ENCODE measurements at regions not wholly inside any gene's neighbourhood (a gene's known extent, or its start where the extent isn't known, plus 50 kb on each side); places are given as distances from the start of the nearest gene placed in this dataset.
"Not testable (repeated sequence)": the region's sequence is repeated elsewhere in the genome, so short reads cannot be mapped to it uniquely, and the experiment has no call there.

DNA sequence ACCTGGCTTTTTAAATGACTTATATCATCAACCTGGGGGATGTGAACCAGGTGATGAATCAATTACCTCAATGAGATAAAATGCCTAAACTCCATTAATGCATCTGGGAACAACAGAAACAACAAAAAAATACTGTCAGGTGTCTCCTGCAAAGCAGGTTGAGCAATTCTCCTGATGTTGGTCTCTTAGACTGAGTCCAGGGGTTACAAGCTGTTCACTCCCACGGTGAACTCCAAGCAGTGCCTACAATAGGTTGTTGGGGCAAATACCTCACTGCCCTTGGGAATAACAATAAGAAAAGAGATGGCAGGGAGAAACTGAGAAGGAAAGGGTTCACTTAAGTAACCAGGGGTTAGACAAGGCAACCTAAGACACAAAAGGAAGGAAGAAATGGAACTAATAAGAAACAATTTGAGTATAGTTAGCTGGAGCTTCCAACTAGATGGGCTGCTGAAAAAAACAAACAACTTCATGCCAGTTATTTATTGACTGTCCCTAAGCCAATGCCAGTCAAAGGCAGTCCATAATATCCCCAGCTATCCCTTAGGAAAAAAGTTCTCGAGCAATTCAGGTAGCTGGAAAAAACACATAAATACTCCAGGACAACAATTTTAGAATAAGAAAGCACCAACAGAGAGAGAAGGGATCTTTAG is 97.6 kb upstream of the MAGI3 start:
- no peak for DNase-seq (ENCODE audit: low read depth in 4 of 4, low spot score in 3 of 4)

DNA sequence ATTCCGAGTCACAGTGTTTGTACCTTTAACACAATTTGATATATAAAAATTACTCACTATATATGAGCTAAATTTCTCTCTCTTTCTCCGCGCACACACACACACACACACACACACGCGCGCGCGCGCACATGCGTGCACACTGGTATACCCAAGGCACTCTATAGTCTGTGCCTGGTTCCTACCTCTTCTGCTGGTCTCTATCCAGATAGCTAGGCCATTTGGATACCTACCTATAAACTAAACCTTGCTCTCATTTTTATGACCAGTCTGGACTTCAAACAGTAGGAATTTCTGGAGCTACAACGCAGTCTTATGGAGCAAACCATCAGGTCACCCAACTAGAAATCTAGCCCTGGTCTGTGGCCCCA is 97.1 kb upstream of the MAGI3 start:
- no peak for DNase-seq (ENCODE audit: low read depth in 4 of 4, low spot score in 3 of 4)

DNA sequence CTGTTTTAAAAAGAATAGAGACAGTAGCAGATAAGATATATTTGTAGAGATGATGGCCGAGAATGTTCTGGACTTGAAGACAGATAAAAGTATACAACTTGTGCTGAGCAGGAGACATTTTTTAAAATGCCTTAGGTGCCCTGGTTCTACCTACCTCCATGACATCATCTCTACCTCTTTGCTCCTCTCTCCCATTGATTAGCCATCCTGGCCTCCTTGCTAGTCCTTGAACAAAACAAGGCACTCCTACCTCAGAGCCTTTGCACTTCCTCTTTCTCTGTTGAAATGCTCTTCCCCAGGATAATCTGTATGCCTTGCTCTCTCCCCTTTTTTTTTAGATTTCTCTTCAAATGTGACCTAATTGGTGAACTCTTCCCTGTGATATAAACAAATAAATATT is 92.6 kb upstream of the MAGI3 start:
- no peak for DNase-seq (ENCODE audit: low read depth in 4 of 4, low spot score in 3 of 4)

DNA sequence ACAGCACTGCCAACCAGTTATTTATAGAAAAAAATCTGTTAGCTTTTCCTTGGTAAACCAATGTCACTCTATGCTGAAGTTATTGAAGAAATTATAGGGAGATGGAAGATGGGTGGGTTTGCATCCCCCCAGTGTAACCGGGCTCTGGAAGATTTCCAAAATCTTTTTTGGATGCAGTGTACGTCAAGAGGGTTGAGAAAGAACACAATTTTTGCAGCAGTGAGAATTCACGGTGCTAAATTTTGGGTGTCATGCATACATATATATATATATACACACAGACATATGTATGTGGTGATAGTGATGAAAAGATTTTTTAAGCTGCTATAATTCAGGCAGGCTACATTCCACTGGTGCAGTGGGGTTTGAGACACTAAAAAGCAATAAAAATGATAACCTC is 91.4 kb upstream of the MAGI3 start:
- no peak for DNase-seq (ENCODE audit: low read depth in 4 of 4, low spot score in 3 of 4)

DNA sequence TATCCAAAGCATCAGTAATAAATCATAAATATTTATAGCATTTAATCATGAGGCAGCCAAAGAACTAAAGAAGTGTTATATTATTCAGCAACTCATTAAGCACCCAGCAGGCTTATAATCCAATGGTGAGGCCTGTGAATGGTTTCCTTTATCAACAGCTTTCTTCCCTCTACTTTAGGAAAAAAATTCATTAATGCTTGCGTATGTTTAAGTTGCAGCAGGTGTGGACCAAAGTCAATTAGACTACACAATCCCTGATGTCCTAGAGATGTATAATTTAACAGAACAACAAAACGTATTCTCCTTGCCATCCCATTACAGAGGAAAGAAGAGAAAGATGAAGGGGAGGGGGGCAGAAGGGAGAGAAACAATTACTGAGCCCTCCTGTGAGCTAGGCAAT is 87.7 kb upstream of the MAGI3 start:
- DNase-seq (ENCODE audit: low read depth in 4 of 4, low spot score in 3 of 4), result no peak

DNA sequence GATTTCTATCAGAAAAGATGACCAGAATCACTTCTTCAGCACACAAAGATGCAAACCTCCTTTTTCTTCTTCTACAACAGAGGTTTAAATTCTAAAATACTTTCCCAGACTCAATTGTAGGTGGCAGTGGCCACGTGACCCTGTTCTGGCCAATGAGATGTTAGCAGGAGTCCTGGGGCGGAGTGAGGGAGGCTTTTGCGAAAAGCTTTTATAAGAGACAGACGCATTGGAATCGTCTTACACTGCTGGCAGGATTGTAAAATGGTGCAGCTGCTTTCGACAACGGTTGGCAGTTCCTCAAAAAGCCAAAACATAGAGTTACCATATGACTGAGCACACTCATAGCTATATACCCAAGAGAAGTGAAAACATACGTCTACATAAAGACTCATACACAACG is 87.0 kb upstream of the MAGI3 start:
- DNase-seq (ENCODE audit: low read depth in 4 of 4, low spot score in 3 of 4), result no peak

DNA sequence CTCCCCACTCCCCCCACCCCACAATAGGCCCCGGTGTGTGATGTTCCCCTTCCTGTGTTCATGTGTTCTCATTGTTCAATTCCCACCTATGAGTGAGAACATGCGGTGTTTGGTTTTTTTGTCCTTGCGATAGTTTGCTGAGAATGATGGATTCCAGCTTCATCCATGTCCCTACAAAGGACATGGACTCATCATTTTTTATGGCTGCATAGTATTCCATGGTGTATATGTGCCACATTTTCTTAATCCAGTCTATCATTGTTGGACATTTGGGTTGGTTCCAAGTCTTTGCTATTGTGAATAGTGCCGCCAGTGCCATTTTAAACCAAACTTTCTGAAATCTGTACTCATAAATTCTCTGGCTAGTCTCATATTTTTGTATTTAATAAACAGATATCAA is 85.3 kb upstream of the MAGI3 start:
- not testable (repeated sequence) for DNase-seq (ENCODE audit: low read depth in 4 of 4, low spot score in 3 of 4)

DNA sequence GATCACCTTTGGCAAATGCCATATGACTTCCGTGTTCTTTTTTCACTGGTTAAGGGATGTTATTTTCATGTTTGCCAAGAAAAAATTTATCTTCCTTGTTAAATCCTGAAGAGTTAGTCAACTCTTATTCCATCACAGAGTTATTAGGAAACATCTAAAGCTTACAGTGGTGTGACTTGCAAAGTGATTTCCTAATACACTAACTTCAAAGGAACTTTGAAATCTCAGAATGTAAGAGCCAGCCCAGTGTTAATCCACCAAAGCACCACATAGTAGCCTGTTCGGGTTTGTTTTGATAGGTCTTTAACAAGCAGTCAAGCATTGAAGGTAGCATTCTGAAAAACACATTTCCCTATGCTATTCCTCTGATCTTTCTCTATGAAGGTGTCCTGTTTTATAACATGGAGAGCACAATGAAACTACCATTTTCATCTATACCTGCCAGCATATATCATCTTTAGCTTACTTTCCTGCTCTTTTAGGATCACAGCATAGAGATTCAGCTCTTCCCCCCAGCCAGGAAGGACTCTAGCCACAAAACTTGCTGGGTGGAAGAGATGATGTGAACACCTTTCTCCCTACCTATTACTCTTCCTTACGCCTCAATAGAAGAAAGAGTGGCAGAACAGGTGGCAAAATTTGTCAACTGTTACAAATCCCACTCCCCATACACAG is 82.4 kb upstream of the MAGI3 start:
- no peak for DNase-seq (ENCODE audit: low read depth in 4 of 4, low spot score in 3 of 4)

DNA sequence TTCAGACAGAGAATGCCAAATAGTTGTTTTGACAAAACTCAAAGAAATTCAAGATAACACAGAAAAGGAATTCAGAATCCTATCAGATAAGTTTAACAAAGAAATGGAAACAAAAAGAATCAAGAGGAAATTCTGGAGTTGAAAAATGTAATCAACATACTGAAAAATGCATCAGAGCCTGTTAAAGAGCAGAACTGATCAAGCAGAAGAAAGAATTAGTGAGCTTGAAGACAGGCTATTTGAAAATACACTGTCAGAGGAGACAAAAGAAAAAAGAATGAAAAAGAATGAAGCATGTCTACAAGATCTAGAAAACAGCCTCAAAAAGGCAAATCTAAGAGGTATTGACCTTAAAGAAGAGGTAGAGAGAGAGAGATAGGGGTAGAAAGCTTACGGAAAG is 77.7 kb upstream of the MAGI3 start:
- DNase-seq (ENCODE audit: low read depth in 4 of 4, low spot score in 3 of 4), result not testable (repeated sequence)

DNA sequence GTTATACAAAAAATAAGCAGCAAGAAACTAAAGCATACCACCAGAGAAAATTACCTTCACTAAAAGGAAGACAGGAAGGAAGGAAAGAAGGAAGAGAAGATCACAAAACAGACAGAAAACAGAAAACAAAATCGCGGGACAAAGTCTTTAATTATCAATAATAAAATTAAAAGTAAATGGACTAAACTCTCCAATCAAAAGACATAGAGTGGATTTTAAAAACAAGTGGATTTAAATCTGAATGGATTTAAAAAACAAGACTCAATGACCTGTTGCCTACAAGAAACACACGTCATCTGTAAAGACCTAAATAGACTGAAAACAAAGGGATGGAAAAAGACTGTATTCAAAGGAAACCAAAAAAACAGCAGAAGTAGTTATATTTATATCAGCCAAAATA is 75.7 kb upstream of the MAGI3 start:
- no peak for DNase-seq (ENCODE audit: low read depth in 4 of 4, low spot score in 3 of 4)

DNA sequence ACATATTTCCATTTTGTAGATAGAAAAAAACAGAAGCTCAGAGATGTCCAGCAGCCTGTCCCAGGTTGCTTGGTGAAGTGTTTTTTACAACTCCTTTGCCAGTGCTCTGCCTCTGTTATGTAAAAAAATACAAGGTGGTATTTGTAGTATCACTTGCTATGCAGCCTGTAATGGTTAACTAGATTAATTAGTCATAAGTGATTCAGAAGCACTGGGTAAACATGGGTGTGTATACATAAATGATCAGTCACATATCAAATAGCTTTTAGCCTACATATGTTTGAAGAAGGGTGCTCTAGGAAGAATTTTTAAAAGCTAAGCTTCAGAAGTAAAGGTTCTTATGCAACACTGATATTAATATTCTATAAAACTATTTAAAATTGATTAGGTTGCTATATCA is 70.0 kb upstream of the MAGI3 start:
- no peak for DNase-seq (ENCODE audit: low read depth in 4 of 4, low spot score in 3 of 4)

DNA sequence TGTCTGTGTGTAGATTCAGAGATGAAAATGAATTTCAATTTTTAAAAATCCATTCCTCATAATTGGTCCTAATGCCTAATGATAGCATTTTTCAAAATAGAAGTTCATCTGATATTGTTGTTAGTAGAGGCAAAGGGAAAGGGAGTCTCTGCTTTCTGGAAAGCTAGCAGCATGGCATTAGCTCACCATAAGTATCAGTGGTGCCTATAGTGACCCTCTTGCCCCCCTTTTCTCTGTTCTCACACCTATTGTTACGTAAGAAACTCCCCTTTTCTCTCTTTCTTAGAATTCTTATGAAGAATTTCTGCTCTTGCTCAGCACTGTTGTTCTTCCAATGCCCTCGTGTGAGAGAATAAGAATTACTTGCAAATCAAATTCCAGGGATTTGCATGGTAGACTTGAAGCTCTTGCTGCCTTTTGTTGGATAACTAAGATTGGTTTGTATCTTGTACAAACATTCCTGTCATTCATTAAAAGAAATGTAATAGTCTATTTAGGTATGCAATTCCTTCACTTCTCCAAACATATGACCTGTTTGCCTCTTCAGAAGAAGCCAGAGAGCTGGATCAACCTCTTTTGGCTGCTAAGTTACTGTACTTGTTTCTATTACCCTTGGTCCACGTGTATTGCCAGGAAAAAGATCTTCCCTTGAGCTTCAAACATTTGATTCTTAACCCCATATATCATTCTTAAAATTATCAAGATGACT is 69.2 kb upstream of the MAGI3 start:
- no peak for DNase-seq (ENCODE audit: low read depth in 4 of 4, low spot score in 3 of 4)

DNA sequence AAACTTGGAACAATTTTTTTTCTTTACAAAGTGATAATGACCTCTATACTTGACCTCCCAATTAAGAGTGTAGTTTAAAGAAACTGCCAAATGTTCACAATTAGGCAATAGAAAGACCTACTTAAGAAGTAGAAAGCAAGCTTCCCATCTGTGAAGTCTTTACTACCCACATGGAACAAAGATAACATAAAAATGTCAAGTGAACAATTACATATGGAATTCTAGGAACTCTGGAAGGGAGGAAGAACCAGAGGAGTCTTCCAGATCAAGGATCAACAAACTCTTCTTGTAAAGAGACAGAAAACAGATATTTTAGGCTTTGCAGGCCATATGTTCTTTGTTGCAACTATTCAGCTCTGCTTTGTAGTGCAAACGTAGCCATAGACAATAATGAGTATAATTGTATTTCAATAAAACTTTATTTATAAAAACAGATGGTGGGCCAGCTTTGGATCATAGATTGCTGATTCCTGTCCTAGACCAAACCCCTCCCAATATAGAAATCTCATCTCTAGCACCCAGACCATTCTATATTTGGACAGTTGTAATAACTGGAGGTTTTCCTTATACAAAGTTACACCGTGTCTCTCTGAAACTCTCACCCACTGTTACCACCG is 68.4 kb upstream of the MAGI3 start:
- no peak for DNase-seq (ENCODE audit: low read depth in 4 of 4, low spot score in 3 of 4)

DNA sequence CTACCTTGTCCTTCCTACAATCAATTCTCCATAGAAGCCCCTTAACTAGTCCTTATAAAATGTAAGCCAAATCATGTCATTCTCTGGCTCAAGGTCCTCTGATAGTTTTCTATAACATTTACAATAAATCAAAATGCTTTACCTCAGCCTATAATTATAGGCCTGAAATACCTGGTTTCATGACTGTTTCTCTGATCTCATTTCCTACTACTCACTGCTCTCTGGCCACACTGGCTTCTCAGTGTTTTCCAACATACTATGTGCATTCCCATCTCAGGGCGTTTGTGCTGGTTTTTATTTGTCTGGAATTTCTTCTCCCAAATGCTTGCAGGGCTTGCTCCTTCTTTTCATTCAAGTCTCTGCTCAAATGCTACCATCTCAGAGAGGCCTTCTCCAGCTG is 67.9 kb upstream of the MAGI3 start:
- DNase-seq (ENCODE audit: low read depth in 4 of 4, low spot score in 3 of 4), result no peak

DNA sequence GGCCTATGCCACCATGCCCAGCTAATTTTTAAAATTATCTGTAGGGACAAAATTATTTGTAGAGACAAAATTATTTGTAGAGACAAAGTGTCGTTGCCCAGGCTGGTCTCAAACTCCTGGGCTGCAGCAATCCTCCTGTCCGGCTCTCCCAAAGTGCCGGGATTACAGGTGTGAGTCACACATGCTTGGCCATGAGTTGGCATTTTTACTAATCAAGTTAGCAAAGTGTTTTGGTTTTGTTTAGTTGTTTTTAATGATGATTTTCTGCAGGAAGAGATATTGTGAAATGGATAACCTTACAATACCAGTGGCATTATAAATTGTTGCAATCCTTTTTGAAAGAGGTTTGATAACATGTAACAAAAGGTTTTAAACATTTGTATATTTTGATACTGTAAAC is 65.3 kb upstream of the MAGI3 start:
- DNase-seq (ENCODE audit: low read depth in 4 of 4, low spot score in 3 of 4), result no peak

DNA sequence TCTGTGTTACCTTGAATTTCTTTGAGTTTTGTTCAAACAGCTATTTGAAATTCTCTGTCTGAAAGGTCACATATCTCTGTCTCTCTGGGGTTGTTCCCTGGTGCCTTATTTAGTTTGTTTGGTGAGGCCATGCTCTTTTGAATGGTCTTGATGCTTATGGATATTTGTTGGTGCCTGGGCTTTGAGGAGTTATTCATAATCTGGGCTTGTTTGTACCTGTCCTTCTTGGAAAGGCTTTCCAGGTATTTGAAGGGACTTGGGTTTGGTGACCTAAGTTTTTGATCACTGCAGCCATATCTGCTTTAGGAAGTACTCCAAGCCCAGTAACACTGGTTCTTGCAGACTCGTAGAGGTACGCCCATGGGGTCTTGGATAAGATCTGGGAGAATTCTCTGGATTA is 63.3 kb upstream of the MAGI3 start:
- no peak for DNase-seq (ENCODE audit: low read depth in 4 of 4, low spot score in 3 of 4)

DNA sequence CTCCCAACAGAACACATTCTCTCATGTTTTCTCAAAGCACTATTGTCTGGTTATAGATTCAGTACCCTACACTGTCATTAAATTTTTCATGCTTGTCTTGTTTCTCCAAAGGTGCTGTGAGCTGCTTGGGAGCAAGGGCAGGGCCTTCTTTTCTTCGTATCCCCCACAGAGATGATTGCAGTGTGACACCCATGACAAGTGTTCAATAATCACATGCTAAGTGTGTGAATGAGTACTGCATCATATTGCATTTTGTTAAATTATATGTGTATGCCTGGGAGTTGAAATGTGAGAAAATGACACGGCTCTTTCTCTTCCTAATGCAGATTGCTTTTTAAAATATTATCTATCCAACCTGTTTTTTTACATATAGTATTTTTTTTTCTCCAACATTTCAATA is 57.3 kb upstream of the MAGI3 start:
- DNase-seq (ENCODE audit: low read depth in 4 of 4, low spot score in 3 of 4), result no peak

DNA sequence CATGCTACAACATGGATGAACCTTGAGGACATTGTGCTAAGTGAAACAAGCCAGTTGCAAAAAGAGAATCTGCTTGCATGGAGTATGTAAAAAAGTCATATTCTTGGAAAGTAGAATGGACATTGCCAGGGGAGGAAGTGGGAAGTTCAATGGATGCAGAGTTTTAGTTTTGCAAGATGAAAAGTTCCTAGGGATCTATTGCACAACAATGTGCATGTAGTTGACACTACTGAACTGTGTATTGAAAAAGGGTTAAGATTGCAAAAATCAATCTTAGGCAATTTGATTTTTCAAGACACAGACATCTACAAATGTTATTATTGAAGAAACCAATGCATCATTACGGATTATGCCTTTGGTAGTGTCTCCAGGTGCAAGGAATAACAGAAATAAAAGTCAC is 50.3 kb upstream of the MAGI3 start:
- no peak for DNase-seq (ENCODE audit: low read depth in 4 of 4, low spot score in 3 of 4)
